Stimulated activated naive CD4-positive, alpha-beta T cell treated with Interleukin-2 at 50 U/mL for 16 hours (primary cell): ENCODE measurements at regions not wholly inside any gene's neighbourhood (a gene's known extent, or its start where the extent isn't known, plus 50 kb on each side); places are given as distances from the start of the nearest gene placed in this dataset.

Experiments
- DNase-seq: peaks from one replicate; lab custom pipeline; 2025; lab: John Stamatoyannopoulos, UW

DNA sequence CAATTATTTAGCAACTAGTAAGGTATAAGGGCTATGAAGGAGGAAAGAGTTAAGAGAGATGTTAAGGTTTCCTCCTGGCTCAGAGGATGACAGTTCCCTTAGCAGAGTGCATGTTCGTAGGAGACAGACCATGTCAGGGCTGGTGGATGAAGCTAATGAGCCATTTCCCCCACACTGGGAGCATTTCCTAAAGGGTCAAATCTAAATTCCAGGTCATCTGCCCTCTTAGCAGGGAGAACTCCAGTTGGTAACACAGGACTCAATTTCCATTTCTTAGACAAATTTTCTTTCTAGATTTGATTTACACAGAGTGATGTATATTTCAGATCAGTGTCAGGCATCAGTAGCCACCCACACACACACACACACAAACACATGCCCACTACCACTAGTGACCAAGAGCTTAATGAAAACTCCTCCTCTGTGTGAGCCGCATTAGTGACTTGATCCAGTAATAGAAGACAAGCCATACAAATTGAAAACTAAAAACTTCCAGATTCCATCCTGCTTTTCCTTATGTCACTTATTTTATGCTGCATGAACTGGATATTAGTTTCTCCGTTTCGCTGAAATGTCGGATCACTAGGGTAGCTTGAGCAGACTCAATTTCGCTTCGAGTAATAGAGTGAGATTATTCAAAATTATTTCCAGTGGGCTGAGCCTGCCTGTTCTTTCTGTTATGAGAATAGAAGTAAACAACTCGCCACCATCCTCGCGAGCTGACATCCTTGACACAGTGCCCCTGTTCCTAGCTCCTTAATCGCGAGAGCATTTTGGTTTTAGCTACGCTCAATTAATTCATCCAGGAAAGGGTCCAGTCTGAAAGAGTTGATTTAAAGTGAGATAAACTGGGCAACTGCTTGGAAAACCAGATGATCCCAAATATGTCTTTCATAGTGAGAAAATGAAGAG lies 582.6 kb downstream of the SOX6 start:
- no peak for DNase-seq

DNA sequence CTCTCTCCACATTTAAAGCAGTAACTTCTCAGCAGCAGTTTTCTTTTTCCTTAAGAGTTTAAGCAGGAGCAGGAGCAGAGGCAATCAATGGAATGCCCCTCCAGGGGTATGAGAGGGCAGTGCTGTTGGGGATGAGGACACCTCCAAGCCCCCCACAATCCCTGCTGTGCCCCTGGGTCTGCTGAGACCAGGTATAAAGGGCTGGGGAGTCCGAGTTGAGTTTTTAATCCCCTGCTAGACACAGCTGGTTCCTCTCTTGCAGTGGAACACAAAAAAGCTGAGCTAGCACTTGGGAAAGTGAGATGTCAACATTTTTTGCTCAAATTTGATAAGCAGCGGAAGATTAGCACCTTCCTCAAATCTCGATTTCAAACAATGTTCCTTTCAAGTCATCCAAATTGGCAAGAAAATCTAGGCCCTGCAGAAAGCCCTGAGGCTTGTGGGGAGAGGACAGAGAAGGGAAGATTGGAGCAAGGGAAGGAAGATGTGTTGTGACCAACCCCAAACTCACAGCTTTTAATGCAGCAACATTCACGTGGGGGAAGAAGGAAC lies 581.9 kb downstream of the SOX6 start:
- DNase-seq: no peak

DNA sequence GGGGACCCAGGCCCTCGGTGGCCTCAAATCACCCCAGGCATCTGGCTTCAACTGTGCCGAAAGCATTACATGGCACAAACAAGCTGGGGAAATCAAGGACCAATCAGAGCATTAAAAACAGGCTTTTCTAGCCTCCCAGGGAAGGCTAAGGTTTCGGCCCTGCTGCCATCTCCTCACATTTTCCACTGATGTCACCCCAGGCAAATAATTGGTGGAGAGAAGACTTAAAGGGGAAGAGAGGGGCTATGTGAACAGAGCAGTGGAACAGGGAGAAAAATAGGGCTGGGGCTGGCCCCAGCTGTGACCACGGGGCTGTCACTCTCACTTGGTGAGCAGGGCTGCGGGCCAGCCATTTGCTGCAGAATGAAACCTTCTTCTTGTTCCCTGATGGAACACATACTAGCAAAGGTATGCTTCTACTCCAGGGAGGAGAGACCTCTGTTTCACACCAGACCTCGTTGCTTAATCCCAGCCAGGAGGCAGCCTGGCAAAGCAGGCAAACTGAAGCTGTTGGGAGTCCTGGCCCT lies 581.3 kb downstream of the SOX6 start:
- DNase-seq: no peak

DNA sequence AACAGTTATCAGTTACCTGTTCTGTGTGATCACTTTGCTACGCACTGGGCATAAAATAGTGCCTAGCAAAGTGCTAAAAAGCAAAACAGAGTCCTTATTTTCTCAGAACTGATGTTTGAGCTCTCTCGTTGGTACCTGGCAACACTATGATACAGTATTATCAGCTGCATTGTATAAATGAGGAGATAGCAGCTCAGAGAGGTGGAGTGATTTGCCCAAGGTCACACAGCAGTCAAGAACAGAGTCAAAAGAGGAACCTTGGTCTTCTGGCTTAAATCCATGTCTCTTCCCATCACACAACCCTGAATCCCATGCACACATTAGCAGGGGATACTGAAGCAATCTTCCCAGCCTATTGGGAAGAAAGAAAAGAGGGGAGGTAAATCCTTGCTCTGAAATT lies 580.5 kb downstream of the SOX6 start:
- DNase-seq: no peak

- no peak for DNase-seq
Measured at GRCh38 chr11:15776366-15776765, 580.0 kb downstream of the SOX6 start.

DNA sequence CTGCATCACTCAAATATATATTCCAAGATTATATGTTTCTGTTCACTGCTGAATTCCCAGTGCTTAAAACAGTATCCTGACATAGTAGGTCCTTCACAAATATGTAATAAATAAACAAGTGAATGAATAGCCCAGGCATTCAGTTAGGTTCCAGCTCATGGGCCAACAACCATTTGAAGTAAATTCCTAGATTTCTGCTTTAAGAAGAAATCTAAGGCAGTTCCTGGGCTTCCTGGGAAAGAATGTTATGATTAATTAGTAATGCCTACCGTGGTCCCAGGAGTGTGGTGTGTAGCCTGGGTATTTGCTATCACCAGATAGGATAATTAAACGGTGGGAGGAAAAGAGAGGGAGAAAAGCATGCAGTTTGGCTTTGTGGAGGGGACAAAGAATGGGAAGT lies 576.8 kb downstream of the SOX6 start:
- no peak for DNase-seq

DNA sequence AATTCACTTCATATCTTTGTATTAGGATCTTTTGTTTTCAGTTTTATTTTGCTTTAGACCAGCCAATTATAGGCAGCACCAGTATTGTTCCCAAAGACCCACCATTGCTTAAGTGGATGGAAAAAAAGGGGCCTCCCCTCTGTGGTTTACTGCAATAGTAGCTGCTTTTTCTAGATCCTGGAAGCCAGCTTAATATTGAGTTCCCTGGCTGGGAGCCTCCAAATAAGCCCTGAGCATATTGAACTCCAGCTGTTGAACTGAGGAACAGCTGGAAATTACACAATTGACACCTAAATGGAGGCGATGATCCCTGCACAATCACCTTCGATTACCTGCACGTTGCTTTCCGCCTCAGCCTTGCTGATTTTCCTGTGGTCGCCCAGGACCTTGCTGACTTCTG lies 576.0 kb downstream of the SOX6 start:
- DNase-seq: no peak

DNA sequence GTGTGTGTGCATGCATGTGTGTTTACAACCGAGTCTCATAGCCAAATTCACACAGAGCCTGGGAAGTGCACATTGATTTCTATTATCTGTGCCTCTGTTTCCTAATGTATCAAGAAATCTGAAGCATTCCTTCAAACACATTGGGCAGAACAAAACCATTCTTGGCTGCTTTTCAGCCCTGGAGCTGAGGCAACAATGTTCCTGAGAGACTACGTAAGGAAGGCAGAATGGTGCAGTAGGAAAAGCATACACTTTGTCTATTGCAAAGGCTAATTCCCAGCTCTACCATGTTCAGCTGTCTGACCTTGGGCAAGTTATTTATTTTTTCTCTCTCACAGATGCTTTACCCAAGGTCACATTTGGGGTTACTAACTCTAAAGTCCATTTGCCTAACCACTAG lies 575.5 kb downstream of the SOX6 start:
- DNase-seq: no peak

DNA sequence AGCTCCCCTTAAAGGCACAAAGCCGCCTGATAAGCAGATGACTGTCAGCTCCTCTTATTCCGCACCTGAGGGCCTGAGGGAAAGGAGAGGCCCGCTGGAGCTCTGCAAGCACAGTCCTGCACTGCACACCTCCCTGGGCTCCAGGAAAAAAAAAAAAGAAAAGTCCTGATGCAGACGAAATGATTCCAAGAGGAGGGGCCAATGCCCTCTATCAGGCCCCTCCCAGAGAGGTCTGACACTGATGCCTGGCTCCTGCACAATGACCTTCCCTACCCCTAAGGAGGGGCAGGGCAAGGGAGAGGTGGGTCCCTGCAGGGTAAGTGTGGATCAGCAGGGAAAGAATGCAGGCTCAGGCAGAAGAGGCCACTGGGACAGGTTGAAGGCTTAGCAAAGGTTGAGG lies 572.7 kb downstream of the SOX6 start:
- no peak for DNase-seq

DNA sequence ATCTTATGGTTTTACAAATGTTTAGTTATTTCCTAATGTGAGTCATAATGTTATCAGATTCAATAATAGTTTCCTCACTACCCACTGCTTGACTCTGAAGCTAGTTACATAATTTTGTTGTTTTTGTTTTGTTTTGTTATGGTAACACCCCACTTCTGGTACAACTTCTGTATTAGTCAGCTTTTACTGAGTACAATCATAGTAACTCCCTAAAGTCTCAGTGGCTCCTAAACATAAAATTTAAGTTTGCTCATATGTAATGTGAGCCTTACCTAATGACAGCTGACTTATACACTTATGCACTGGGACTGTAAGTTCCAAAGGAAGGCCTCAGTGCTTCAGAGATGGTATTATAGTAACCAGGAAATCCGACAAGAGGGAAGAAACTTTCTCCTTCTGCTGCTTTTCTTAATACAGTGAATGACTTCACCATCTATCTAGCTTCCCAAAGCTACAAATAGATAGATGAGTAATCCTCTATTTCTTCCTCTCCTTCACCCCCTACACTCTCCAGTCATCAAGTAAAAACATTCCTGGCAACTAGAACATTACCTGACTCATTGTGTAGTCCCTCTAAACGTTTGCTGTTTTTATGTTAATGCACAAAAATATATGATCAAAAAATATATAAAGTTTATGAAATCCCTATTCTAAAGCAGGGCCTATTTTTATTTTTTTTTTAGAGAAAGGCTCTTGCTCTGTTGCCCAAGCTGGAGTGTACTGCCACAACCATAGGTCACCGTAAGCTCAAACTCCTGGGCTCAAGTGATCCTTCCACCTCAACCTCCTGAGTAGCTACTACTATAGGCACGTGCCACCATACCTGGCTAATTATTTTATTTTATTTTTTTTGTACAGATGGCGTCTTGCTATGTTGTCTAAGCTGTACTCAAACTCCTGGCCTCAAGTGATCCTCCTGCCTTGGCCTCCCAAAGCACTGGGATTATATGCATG lies 563.0 kb downstream of the SOX6 start:
- DNase-seq: no peak

- no peak for DNase-seq
Measured at GRCh38 chr11:15794361-15795150, 561.8 kb downstream of the SOX6 start.

DNA sequence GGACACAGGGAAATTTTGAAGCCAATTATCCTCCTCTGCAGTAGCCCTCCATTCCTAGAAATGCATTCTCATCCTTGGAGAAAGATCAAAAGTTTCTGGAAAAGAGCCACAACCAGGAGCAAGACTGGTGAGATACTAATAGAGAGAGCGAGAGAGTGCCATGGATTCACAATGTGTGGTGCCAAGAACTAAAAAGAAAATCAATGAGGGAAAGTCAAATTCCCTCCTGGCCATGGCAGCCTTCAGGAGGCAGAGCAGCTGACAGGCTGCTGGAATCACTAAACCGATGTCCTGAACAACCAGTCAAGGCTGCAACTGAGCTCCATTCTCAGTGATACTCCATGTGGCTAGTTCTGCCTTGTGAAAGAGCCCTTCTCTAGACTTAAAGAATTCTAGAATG lies 561.0 kb downstream of the SOX6 start:
- DNase-seq: no peak

DNA sequence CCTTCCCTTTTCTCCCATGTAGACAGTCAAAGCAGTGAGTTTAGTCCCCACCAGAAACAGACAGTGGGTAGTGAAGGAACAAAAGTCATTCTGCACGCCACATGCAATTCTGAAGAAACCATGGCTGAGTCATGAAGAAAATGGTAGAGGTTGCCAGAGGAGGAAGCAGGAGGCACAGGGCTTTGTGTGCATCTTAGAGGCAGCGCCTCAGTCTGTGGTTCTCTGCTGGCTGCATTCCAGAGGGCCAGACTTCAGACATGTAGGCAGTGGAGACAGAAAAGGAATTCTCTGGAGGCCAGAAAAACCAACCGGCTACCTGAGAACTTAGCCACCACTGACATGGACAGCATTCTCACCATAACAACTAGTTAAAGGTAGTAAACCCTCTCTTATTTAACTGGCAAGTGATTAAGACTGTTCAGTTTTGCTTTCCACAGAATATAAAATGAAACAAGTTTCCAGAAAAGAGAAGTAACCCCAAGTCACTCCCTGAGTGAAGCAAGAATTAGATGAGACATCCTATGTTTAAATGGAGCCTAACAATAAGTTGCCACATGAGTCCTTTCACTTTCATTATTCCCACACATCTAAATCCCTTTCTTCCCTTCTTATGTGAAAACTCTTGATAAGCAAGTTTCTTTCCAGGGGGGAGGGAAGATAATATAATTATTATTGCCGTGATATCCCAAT lies 556.1 kb downstream of the SOX6 start:
- no peak for DNase-seq

DNA sequence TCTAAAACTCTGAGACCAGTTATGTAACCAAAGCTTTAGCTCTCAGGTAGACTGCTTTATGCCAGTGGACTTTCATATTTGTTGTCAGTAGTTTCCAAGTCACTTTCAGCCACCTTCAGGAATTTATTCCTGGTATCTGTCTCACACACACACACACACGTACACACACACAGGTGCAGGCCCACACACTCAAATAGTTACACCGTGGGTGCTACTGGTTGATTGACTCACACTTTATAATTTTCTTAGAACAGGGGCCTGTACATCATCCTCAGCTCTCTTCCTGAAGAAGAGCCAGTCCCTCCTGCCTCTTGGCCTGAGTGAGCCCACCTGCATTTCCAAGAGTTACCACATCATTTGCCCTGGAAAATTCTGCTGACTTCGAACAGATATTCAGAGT lies 555.2 kb downstream of the SOX6 start:
- no peak for DNase-seq

- no peak for DNase-seq
Measured at GRCh38 chr11:15801616-15802015, 554.7 kb downstream of the SOX6 start.

- DNase-seq: no peak
Measured at GRCh38 chr11:15805726-15806125, 550.6 kb downstream of the SOX6 start.

DNA sequence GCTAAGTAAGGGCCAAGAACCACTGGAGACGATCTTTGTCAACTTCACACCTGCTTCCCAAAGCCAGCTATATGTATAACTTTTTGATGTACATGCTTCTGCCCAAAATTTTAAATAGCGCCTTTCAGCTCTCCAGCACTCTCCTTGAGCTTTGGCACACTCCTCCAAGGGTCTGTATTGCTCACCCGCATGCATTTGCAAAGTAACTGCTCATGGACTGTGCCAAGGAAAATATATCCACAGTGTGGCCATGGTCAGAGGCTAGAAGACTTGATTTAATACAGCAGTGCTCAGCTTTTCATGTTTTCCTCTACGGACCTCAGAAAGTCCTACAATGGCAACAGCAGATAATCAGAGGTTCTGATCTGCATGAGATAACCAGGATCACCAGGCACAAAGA lies 550.1 kb downstream of the SOX6 start:
- DNase-seq: no peak

GRCh38 chr11:15807827-15808226 lies 548.5 kb downstream of the SOX6 start:
- no peak for DNase-seq

GRCh38 chr11:15810082-15810481 lies 546.3 kb downstream of the SOX6 start:
- DNase-seq: no peak

GRCh38 chr11:15810525-15810924 lies 545.8 kb downstream of the SOX6 start:
- DNase-seq: no peak
